ENCODE measurements at regions not wholly inside any gene's neighbourhood (a gene's known extent, or its start where the extent isn't known, plus 50 kb on each side); places are given as distances from the start of the nearest gene placed in this dataset.

GRCh38 chr12:98126637-98127335 lies 388.6 kb upstream of the TMPO start:
- H3K4me3 ChIP-seq (ENCODE audit: low read depth, low read length) = no peak overlapping the region
- TF ChIP-seq, protein P1, sequence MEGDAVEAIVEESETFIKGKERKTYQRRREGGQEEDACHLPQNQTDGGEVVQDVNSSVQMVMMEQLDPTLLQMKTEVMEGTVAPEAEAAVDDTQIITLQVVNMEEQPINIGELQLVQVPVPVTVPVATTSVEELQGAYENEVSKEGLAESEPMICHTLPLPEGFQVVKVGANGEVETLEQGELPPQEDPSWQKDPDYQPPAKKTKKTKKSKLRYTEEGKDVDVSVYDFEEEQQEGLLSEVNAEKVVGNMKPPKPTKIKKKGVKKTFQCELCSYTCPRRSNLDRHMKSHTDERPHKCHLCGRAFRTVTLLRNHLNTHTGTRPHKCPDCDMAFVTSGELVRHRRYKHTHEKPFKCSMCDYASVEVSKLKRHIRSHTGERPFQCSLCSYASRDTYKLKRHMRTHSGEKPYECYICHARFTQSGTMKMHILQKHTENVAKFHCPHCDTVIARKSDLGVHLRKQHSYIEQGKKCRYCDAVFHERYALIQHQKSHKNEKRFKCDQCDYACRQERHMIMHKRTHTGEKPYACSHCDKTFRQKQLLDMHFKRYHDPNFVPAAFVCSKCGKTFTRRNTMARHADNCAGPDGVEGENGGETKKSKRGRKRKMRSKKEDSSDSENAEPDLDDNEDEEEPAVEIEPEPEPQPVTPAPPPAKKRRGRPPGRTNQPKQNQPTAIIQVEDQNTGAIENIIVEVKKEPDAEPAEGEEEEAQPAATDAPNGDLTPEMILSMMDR (conservative IDR thresholded peaks at IDR 0.05; ENCODE audit: low read depth, low read length) = no peak
- no peak for DNase-seq (ENCODE audit: low read depth)

DNA sequence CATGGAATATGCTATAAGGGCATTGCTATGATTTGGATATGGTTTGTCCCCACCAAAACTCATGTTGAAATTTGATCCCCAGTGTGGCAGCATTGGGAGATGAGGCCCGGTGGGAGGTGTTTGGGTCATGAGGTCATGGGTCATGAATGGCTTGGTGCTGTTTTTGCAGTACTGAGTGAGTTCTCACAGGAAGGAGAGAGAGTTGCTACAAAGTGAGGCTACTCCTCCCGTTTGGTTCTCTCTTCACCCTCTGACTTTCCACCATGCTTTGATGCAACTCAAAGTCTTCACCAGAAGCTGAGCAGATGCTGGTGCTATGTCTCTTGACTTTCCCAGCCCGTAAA lies 388.1 kb upstream of the TMPO start:
- no peak overlapping the region for H3K4me3 ChIP-seq (ENCODE audit: low read depth, low read length)
- DNase-seq (ENCODE audit: low read depth) = no peak
- TF ChIP-seq, protein P1 (conservative IDR thresholded peaks at IDR 0.05; ENCODE audit: low read depth, low read length) = no peak

GRCh38 chr12:98127854-98128253 lies 387.5 kb upstream of the TMPO start:
- TF ChIP-seq, protein P1 (conservative IDR thresholded peaks at IDR 0.05; ENCODE audit: low read depth, low read length) = no peak
- no peak overlapping the region for H3K4me3 ChIP-seq (ENCODE audit: low read depth, low read length)
- no peak for DNase-seq (ENCODE audit: low read depth)

GRCh38 chr12:98136544-98136943 lies 378.8 kb upstream of the TMPO start:
- TF ChIP-seq, protein P1 (conservative IDR thresholded peaks at IDR 0.05; ENCODE audit: low read depth, low read length) = no peak
- no peak overlapping the region for H3K4me3 ChIP-seq (ENCODE audit: low read depth, low read length)
- DNase-seq (ENCODE audit: low read depth) = no peak

DNA sequence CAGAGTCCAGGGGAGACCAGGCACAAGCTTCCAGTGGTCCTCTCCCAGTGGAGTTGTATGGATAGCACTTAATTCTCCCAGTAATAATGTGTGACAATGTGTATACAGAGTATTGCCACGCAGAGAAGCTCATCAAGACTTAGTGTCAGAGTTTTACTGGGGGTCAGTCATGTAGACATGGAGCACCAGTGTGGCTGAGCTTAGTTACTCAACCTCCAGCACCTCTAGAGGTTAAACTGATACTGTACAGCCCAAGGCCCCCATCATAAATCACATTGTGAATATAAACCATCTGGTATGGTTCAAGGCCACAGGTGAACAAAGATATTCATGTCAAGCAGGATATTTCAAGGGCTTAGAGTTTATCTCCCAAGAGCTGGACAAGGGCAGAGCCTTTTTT lies 378.1 kb upstream of the TMPO start:
- TF ChIP-seq, protein P1 (conservative IDR thresholded peaks at IDR 0.05; ENCODE audit: low read depth, low read length) = no peak
- no peak overlapping the region for H3K4me3 ChIP-seq (ENCODE audit: low read depth, low read length)
- DNase-seq (ENCODE audit: low read depth) = no peak

- H3K4me3 ChIP-seq (ENCODE audit: low read depth, low read length) = no peak overlapping the region
- no peak for DNase-seq (ENCODE audit: low read depth)
- TF ChIP-seq, protein P1 (conservative IDR thresholded peaks at IDR 0.05; ENCODE audit: low read depth, low read length) = no peak
Measured at GRCh38 chr12:98144953-98145352, 370.4 kb upstream of the TMPO start.

GRCh38 chr12:98146043-98146442 lies 369.3 kb upstream of the TMPO start:
- H3K4me3 ChIP-seq (ENCODE audit: low read depth, low read length) = no peak overlapping the region
- no peak for DNase-seq (ENCODE audit: low read depth)
- TF ChIP-seq, protein P1 (conservative IDR thresholded peaks at IDR 0.05; ENCODE audit: low read depth, low read length) = no peak
